ENCODE measurements at regions not wholly inside any gene's neighbourhood (a gene's known extent, or its start where the extent isn't known, plus 50 kb on each side); places are given as distances from the start of the nearest gene placed in this dataset.

- no peaks in the 10 kb centered on the region for H3K27me3 ChIP-seq (ENCODE audit: control insufficient read depth, insufficient read depth, low read length)
Observed at GRCh38 chr2:158732573-158733429, 62.3 kb upstream of the DAPL1 start.

GRCh38 chr2:158733430-158733755 is 61.7 kb upstream of the DAPL1 start:
- no peaks in the 10 kb centered on the region for H3K36me3 ChIP-seq (ENCODE audit: control insufficient read depth, low read depth, low read length)
- H3K9ac ChIP-seq (ENCODE audit: low read length), result no peak overlapping the region
- H3K9me3 ChIP-seq (ENCODE audit: control insufficient read depth, low read depth, low read length), result no peaks in the 10 kb centered on the region
- no peaks in the 10 kb centered on the region for H3K27me3 ChIP-seq (ENCODE audit: control insufficient read depth, insufficient read depth, low read length)
- no peak overlapping the region for H3K4me3 ChIP-seq (ENCODE audit: low read length)
- H3K4me1 ChIP-seq (ENCODE audit: control insufficient read depth, low read depth, low read length), result no peaks in the 10 kb centered on the region
- H3K27ac ChIP-seq (ENCODE audit: low read length), result no peak overlapping the region

More at GRCh38 chr2:158732573-158733429, 62.3 kb upstream of the DAPL1 start:
- Histone ChIP-seq H3K36me3 (ENCODE audit: control insufficient read depth, low read depth, low read length) (no peaks in the 10 kb centered on the region), H3K9me3 (ENCODE audit: control insufficient read depth, low read depth, low read length) (no peaks in the 10 kb centered on the region), H3K4me1 (ENCODE audit: control insufficient read depth, low read depth, low read length) (no peaks in the 10 kb centered on the region), H3K9ac (ENCODE audit: low read length) (no peak overlapping the region), H3K27ac (ENCODE audit: low read length) (no peak overlapping the region), H3K4me3 (ENCODE audit: low read length) (no peak overlapping the region)

GRCh38 chr2:158734442-158734841 is 60.7 kb upstream of the DAPL1 start:
- Histone ChIP-seq H3K4me1 (ENCODE audit: control insufficient read depth, low read depth, low read length) (no peaks in the 10 kb centered on the region), H3K4me3 (ENCODE audit: low read length) (no peak overlapping the region), H3K9ac (ENCODE audit: low read length) (no peak overlapping the region), H3K36me3 (ENCODE audit: control insufficient read depth, low read depth, low read length) (no peaks in the 10 kb centered on the region), H3K27me3 (ENCODE audit: control insufficient read depth, insufficient read depth, low read length) (no peaks in the 10 kb centered on the region), H3K9me3 (ENCODE audit: control insufficient read depth, low read depth, low read length) (no peaks in the 10 kb centered on the region), H3K27ac (ENCODE audit: low read length) (no peak overlapping the region)

GRCh38 chr2:158735822-158736580 is 59.1 kb upstream of the DAPL1 start:
- Histone ChIP-seq H3K9ac (ENCODE audit: low read length) (no peak overlapping the region), H3K27me3 (ENCODE audit: control insufficient read depth, insufficient read depth, low read length) (no peaks in the 10 kb centered on the region), H3K36me3 (ENCODE audit: control insufficient read depth, low read depth, low read length) (no peaks in the 10 kb centered on the region), H3K9me3 (ENCODE audit: control insufficient read depth, low read depth, low read length) (no peaks in the 10 kb centered on the region), H3K4me1 (ENCODE audit: control insufficient read depth, low read depth, low read length) (no peaks in the 10 kb centered on the region), H3K27ac (ENCODE audit: low read length) (no peak overlapping the region), H3K4me3 (ENCODE audit: low read length) (no peak overlapping the region)

- no peaks in the 10 kb centered on the region for H3K36me3 ChIP-seq (ENCODE audit: control insufficient read depth, low read depth, low read length)
- H3K4me3 ChIP-seq (ENCODE audit: low read length), result no peak overlapping the region
- H3K27ac ChIP-seq (ENCODE audit: low read length), result no peak overlapping the region
- H3K9me3 ChIP-seq (ENCODE audit: control insufficient read depth, low read depth, low read length), result no peaks in the 10 kb centered on the region
- H3K4me1 ChIP-seq (ENCODE audit: control insufficient read depth, low read depth, low read length), result no peaks in the 10 kb centered on the region
- H3K9ac ChIP-seq (ENCODE audit: low read length), result no peak overlapping the region
- no peaks in the 10 kb centered on the region for H3K27me3 ChIP-seq (ENCODE audit: control insufficient read depth, insufficient read depth, low read length)
Observed at GRCh38 chr2:158738363-158738762, 56.8 kb upstream of the DAPL1 start.

GRCh38 chr2:158740127-158740526 is 55.0 kb upstream of the DAPL1 start:
- Histone ChIP-seq H3K4me1 (ENCODE audit: control insufficient read depth, low read depth, low read length) (peaks cover 8% of the 10 kb centered on the region), H3K4me3 (ENCODE audit: low read length) (no peak overlapping the region), H3K9me3 (ENCODE audit: control insufficient read depth, low read depth, low read length) (no peaks in the 10 kb centered on the region), H3K27me3 (ENCODE audit: control insufficient read depth, insufficient read depth, low read length) (no peaks in the 10 kb centered on the region), H3K27ac (ENCODE audit: low read length) (no peak overlapping the region), H3K9ac (ENCODE audit: low read length) (no peak overlapping the region), H3K36me3 (ENCODE audit: control insufficient read depth, low read depth, low read length) (no peaks in the 10 kb centered on the region)

- H3K9me3 ChIP-seq (ENCODE audit: control insufficient read depth, low read depth, low read length), result no peaks in the 10 kb centered on the region
- no peaks in the 10 kb centered on the region for H3K36me3 ChIP-seq (ENCODE audit: control insufficient read depth, low read depth, low read length)
- peaks cover 9% of the 10 kb centered on the region for H3K4me1 ChIP-seq (ENCODE audit: control insufficient read depth, low read depth, low read length)
- H3K4me3 ChIP-seq (ENCODE audit: low read length), result no peak overlapping the region
- H3K27me3 ChIP-seq (ENCODE audit: control insufficient read depth, insufficient read depth, low read length), result no peaks in the 10 kb centered on the region
- no peak overlapping the region for H3K27ac ChIP-seq (ENCODE audit: low read length)
- H3K9ac ChIP-seq (ENCODE audit: low read length), result no peak overlapping the region
Observed at GRCh38 chr2:158740621-158741020, 54.5 kb upstream of the DAPL1 start.

GRCh38 chr2:158741625-158742024 is 53.5 kb upstream of the DAPL1 start:
- Histone ChIP-seq H3K4me1 (ENCODE audit: control insufficient read depth, low read depth, low read length) (peaks cover 12% of the 10 kb centered on the region), H3K27me3 (ENCODE audit: control insufficient read depth, insufficient read depth, low read length) (no peaks in the 10 kb centered on the region), H3K4me3 (ENCODE audit: low read length) (no peak overlapping the region), H3K9me3 (ENCODE audit: control insufficient read depth, low read depth, low read length) (no peaks in the 10 kb centered on the region), H3K9ac (ENCODE audit: low read length) (no peak overlapping the region), H3K36me3 (ENCODE audit: control insufficient read depth, low read depth, low read length) (no peaks in the 10 kb centered on the region), H3K27ac (ENCODE audit: low read length) (no peak overlapping the region)

GRCh38 chr2:158742536-158742935 is 52.6 kb upstream of the DAPL1 start:
- Histone ChIP-seq H3K36me3 (ENCODE audit: control insufficient read depth, low read depth, low read length) (no peaks in the 10 kb centered on the region), H3K27me3 (ENCODE audit: control insufficient read depth, insufficient read depth, low read length) (no peaks in the 10 kb centered on the region), H3K9me3 (ENCODE audit: control insufficient read depth, low read depth, low read length) (no peaks in the 10 kb centered on the region), H3K4me1 (ENCODE audit: control insufficient read depth, low read depth, low read length) (peaks cover 12% of the 10 kb centered on the region), H3K27ac (ENCODE audit: low read length) (no peak overlapping the region), H3K4me3 (ENCODE audit: low read length) (no peak overlapping the region), H3K9ac (ENCODE audit: low read length) (no peak overlapping the region)

GRCh38 chr2:158743466-158743865 is 51.7 kb upstream of the DAPL1 start:
- no peak overlapping the region for H3K27ac ChIP-seq (ENCODE audit: low read length)
- no peaks in the 10 kb centered on the region for H3K27me3 ChIP-seq (ENCODE audit: control insufficient read depth, insufficient read depth, low read length)
- H3K4me3 ChIP-seq (ENCODE audit: low read length), result no peak overlapping the region

GRCh38 chr2:158743879-158744278 is 51.2 kb upstream of the DAPL1 start:
- Histone ChIP-seq H3K4me3 (ENCODE audit: low read length) (no peak overlapping the region), H3K27me3 (ENCODE audit: control insufficient read depth, insufficient read depth, low read length) (no peaks in the 10 kb centered on the region), H3K36me3 (ENCODE audit: control insufficient read depth, low read depth, low read length) (no peaks in the 10 kb centered on the region), H3K27ac (ENCODE audit: low read length) (no peak overlapping the region), H3K9me3 (ENCODE audit: control insufficient read depth, low read depth, low read length) (no peaks in the 10 kb centered on the region), H3K9ac (ENCODE audit: low read length) (no peak overlapping the region), H3K4me1 (ENCODE audit: control insufficient read depth, low read depth, low read length) (peaks cover 12% of the 10 kb centered on the region)

More at GRCh38 chr2:158743466-158743865, 51.7 kb upstream of the DAPL1 start:
- no peaks in the 10 kb centered on the region for H3K9me3 ChIP-seq (ENCODE audit: control insufficient read depth, low read depth, low read length)
- H3K4me1 ChIP-seq (ENCODE audit: control insufficient read depth, low read depth, low read length), result peaks cover 12% of the 10 kb centered on the region
- H3K9ac ChIP-seq (ENCODE audit: low read length), result no peak overlapping the region
- H3K36me3 ChIP-seq (ENCODE audit: control insufficient read depth, low read depth, low read length), result no peaks in the 10 kb centered on the region
